Dermis microvascular lymphatic vessel endothelial cell (primary cell): ENCODE measurements at regions not wholly inside any gene's neighbourhood (a gene's known extent, or its start where the extent isn't known, plus 50 kb on each side); places are given as distances from the start of the nearest gene placed in this dataset.

Experiments
- DNase-seq, 2 donors: peaks; one replicate each; pipeline versions ENCODE4 v3.0.0 to v3.0.0-alpha.2; 2010; ENCODE audit warnings: low read depth in 2 of 2

GRCh38 chr14:65794674-65795279, 382.2 kb downstream of the FUT8 start:
- DNase-seq, result no peak

GRCh38 chr14:65798216-65798615, 385.7 kb downstream of the FUT8 start:
- DNase-seq, result no peak

- no peak for DNase-seq
These were observed 388.2 kb downstream of the FUT8 start for GRCh38 chr14:65800694-65801093.

GRCh38 chr14:65802196-65802595, 389.7 kb downstream of the FUT8 start:
- no peak for DNase-seq

- no peak for DNase-seq
These were observed 391.4 kb downstream of the FUT8 start for GRCh38 chr14:65803885-65804284.

GRCh38 chr14:65804439-65805112, 392.0 kb downstream of the FUT8 start:
- no peak for DNase-seq

- no peak for DNase-seq
These were observed 392.6 kb downstream of the FUT8 start for GRCh38 chr14:65805113-65805473.

GRCh38 chr14:65808390-65808789, 395.9 kb downstream of the FUT8 start:
- no peak for DNase-seq

- DNase-seq, result peak in 1 of 2 donors; percentile 48
These were observed 397.8 kb downstream of the FUT8 start for GRCh38 chr14:65810322-65810721.

GRCh38 chr14:65813760-65814384, 401.3 kb downstream of the FUT8 start:
- DNase-seq, result no peak

- no peak for DNase-seq
These were observed 402.6 kb downstream of the FUT8 start for GRCh38 chr14:65815127-65815526.

- DNase-seq, result no peak
These were observed 404.5 kb downstream of the FUT8 start for GRCh38 chr14:65817011-65817410.

- DNase-seq, result no peak
These were observed 407.0 kb downstream of the FUT8 start for GRCh38 chr14:65819569-65819968.

GRCh38 chr14:65821224-65821753, 408.8 kb downstream of the FUT8 start:
- no peak for DNase-seq

GRCh38 chr14:65824285-65824977, 411.9 kb downstream of the FUT8 start:
- peak; percentile 48 to 72 for DNase-seq

- DNase-seq, result no peak
These were observed 412.4 kb downstream of the FUT8 start for GRCh38 chr14:65824978-65825299.

GRCh38 chr14:65826946-65827345, 414.4 kb downstream of the FUT8 start:
- no peak for DNase-seq

- DNase-seq, result no peak
These were observed 415.0 kb downstream of the FUT8 start for GRCh38 chr14:65827520-65827919.

GRCh38 chr14:65828396-65828795, 415.9 kb downstream of the FUT8 start:
- no peak for DNase-seq

- DNase-seq, result peak in 1 of 2 donors; percentile 23
These were observed 420.1 kb downstream of the FUT8 start for GRCh38 chr14:65832431-65833266.

GRCh38 chr14:65833267-65833880, 420.8 kb downstream of the FUT8 start:
- no peak for DNase-seq
